Nucleus accumbens (tissue), 56 donors: ENCODE measurements at regions not wholly inside any gene's neighbourhood (a gene's known extent, or its start where the extent isn't known, plus 50 kb on each side); places are given as distances from the start of the nearest gene placed in this dataset.

ENCODE experiments used
- DNase-seq, 56 donors: peaks; one replicate each; lab custom pipeline; 2025; lab: John Stamatoyannopoulos, UW

GRCh38 chr7:47724335-47724982 lies 142.5 kb upstream of the TNS3 start:
- no peak for DNase-seq

DNA sequence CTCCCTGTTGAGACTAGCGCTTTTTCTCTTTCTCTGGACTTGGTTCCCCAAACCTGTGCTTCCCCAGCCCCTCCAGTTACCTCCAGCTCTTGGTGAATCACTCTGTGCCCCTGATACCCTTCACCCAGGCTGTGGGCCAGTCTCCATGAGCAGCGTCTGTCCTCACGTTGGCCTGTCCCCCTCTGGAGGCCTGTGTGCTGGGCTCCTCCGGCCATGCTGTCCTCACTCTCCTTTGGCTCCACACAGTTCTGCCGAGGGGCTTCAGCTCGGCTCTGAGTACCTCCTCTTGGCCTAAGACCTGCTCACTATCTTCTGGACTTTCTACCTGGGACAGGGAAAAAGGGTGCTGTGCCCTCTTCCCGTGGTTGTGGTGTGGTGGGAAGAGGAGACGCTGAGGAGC lies 140.2 kb upstream of the TNS3 start:
- DNase-seq: no peak

DNA sequence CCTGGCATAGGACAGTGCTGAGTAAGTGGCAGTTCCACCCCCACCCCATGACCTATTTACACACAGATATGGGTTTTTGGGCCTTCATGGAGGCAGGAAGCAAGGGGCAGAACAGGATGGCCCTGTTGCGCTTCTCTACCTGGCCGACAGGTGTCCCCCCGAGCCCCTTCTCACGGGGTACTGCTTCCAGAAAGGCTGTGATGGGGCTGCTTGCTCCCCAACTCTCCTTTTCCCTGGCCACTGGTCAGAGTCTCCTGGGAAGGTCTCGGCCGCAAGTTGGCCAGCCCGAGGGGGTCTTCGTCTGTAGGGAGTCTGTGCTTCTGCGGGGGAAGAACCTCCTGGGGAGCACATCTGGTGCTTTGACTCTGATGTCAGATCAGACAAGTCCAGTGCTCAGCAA lies 139.8 kb upstream of the TNS3 start:
- no peak for DNase-seq

- no peak for DNase-seq
Measured at GRCh38 chr7:47720907-47721244, 139.0 kb upstream of the TNS3 start.

DNA sequence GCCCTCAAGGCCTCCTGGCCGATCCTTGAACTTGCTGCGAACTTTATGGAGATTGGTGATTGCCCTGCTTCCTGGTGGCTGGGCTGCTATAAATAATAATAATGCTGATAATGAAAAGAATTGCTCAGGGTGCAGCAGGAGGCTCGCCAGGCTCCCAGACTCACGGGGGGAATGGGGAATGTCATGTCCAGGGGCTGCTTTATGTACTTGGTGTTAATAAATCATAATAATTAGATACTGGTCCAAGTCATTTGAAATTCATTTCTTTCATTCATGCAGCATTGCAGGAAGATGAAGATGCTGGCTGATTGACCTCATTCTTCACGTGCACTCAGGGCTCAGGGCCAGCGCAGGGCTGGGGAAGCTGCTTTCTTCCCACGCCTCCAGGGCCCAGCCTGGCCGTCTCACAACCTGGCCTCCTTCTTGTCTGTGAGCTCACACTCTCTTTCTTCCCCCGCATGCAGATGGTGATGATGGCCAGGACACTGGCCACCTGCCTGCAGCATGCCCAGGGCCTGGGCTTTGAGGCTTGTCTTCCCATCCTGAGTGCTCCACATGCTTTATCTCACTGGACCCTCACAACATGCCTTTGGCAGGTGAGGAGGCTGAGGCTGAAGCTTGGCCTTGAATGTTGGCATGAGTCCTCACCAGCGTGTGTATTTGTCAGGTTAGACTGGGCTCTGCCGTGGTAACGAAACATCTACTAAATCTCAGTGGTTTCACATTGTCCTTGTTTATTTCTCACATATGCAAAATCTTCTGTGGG lies 138.4 kb upstream of the TNS3 start:
- no peak for DNase-seq

- no peak for DNase-seq
Measured at GRCh38 chr7:47719675-47720074, 137.8 kb upstream of the TNS3 start.

DNA sequence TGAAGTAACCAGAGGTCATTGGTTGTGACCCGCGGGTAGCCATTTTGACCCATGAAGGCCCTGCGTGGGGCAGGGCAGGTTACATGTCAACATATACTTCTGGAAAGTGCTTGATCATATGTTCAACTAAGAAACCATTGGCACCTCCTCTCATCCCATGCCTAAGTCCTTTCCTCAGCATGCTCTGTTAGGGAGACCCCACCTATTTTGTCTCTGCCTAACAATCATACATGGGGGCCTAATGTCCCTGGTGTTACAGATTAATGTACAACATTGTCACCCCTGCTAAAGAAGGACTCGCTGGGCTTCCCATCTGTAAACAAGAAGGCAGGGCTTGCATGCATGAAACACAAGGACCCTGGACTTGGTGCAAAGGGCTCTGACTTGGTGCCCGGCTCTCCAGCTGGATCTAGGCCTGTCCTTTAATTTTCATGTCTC lies 133.7 kb upstream of the TNS3 start:
- no peak for DNase-seq

- no peak for DNase-seq
Measured at GRCh38 chr7:47714669-47715607, 133.0 kb upstream of the TNS3 start.

DNA sequence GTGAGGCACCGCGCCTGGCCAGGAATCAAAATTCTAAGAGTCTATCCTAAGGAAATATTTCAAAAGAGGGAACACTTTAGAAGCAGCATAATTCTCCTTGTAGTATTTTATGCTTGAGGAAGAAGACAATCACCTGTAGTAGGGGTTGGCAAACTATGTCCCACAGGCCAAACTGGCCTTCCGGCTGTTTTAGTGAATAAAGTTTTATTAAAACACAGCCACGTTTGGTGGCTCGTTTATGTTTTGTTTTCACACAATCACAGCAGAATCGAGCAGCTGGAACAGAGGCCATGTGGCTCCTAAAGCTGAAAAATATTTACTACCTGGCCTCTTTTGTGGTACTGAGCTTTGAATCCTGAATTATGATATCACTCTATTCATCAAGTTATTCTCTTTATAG lies 131.7 kb upstream of the TNS3 start:
- no peak for DNase-seq

- no peak for DNase-seq
Measured at GRCh38 chr7:47712416-47712815, 130.5 kb upstream of the TNS3 start.

- DNase-seq: no peak
Measured at GRCh38 chr7:47711776-47712175, 129.9 kb upstream of the TNS3 start.

DNA sequence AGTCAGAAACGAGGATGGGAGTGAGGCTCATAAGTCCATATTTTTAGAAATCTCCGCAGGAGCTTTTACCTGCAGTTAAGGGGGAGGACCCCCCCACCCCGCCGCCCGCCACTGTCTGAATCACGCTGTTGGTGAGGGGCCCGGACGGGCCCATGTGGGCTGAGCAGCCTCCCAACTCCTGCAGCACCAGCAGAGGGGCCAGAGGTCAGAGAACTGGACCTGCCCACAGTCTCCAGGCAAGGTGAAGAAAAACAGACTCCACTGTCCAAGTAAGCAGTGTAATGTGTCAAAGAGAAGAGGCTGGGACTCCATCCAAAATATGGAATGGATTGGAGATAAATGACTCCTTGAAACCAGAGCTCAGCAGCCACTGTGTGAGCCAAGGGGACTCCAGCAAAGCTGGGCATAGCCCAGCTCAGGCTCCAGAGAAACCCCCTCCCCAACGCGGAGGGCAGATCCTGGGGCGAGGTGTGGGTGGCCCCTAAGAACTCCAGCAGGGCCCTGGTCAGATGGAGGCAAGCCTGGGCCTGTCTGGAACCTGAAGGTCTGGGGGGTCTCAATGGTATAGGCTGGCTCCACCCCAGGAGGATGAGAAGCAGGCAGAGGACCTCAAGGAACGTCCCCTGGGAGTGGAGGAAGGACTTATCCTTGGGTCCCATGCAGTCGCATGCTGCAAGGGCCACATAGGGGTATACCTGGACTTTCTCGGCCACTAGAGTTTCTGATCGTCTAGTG lies 128.5 kb upstream of the TNS3 start:
- DNase-seq: no peak

DNA sequence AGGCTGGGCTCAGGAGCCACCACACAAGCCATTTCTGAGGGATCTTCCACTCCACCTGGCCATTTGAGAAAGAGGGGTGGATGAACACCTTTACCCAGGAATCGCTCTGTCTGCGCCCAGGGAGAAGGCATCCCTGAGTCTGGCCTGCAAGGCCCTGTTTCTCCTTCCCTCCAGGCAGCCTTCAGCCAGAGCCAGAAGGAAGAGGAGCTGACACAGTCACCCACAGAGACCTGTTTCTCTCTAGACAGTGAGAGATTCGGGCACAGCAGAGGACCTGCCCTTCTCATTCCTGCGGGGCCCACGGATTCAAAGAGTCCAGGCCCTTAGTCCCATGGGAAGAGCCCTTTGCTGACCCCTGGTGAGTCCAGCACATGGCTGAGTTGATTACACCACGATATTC lies 127.5 kb upstream of the TNS3 start:
- no peak for DNase-seq

- DNase-seq: no peak
Measured at GRCh38 chr7:47709051-47709450, 127.1 kb upstream of the TNS3 start.

- no peak for DNase-seq
Measured at GRCh38 chr7:47707583-47707982, 125.7 kb upstream of the TNS3 start.

- no peak for DNase-seq
Measured at GRCh38 chr7:47704936-47705335, 123.0 kb upstream of the TNS3 start.

- DNase-seq: no peak
Measured at GRCh38 chr7:47702080-47702479, 120.2 kb upstream of the TNS3 start.

DNA sequence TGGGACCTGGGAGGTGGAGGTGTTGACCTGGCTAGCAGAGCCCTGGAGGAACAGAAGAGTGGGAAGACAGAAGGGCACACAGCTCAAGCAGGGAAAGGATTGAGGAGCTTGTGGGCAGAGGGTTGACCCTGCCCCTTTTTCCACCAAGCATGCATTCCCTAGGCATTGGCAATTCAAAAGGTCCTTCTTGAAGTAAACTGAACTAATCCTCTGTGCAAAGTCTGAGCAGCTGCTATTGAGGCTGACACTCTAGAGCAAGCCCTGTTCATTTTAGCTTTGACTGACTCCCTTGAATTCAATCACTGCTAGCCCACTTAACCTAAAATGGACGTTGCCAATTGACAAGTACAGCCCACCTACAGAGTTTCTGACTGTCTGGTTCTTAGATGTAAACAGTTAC lies 116.5 kb upstream of the TNS3 start:
- no peak for DNase-seq

GRCh38 chr7:47697543-47697942 lies 115.6 kb upstream of the TNS3 start:
- no peak for DNase-seq

DNA sequence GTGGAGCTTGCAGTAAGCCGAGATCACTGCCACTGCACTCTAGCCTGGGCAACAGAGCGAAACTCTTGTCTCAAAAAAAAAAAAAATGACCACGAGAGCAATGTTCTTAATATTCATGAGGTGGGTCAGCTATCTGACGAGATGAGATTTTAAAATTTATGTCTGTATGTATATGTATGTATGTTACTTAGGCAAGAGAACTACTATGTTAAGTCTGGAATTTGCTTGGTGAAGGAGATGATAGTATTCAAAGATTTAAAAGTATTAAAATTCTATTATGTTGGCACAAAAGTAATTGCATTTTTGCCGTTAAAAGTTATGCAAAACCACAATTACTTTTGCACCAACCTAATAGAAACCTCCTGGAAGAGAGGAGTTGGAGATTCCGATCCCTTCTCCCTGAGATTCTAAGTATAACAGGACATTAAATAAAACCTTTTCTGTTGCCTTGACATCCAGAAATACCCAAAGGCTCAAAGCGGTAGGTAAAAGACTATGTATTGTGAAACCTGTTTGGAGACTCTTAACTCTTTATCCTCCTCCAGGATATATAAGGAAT lies 114.3 kb upstream of the TNS3 start:
- no peak for DNase-seq
